ELF-1 (cell line): ENCODE measurements at regions not wholly inside any gene's neighbourhood (a gene's known extent, or its start where the extent isn't known, plus 50 kb on each side); places are given as distances from the start of the nearest gene placed in this dataset.
"Not testable (repeated sequence)": the region's sequence is repeated elsewhere in the genome, so short reads cannot be mapped to it uniquely, and the experiment has no call there.

Source experiments
- DNase-seq: peaks from one replicate; pipeline ENCODE4 v3.0.0-alpha.2; 2016; ENCODE audit warnings: low read depth, low spot score

GRCh38 chr13:76829572-76830327 is 56.5 kb downstream of the KCTD12 start:
- DNase-seq, result no peak

DNA sequence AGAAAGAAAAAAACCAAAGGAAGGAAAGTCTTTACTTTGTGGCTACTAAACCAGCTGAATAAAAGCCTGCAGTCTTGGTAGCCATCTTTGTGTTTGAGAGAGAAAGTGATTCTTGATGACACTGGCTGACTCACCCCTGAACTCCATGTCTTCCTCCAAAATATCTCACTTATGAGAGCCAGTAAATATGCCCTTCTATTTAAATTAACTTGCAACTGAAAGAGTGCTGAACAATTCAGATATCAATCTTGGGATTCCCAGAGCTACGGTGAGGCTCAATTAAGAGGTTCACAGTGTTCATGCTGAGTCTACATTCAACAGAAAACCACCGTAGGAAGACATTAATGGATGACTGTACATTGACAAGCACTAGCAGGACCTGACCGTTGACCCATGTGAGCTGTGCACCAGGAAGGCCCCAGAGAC is 57.9 kb downstream of the KCTD12 start:
- no peak for DNase-seq

- DNase-seq, result no peak
These were observed 59.7 kb downstream of the KCTD12 start for GRCh38 chr13:76826527-76826926.

- no peak for DNase-seq
These were observed 60.8 kb downstream of the KCTD12 start for GRCh38 chr13:76825430-76825829.

GRCh38 chr13:76823969-76824368 is 62.2 kb downstream of the KCTD12 start:
- DNase-seq, result no peak

DNA sequence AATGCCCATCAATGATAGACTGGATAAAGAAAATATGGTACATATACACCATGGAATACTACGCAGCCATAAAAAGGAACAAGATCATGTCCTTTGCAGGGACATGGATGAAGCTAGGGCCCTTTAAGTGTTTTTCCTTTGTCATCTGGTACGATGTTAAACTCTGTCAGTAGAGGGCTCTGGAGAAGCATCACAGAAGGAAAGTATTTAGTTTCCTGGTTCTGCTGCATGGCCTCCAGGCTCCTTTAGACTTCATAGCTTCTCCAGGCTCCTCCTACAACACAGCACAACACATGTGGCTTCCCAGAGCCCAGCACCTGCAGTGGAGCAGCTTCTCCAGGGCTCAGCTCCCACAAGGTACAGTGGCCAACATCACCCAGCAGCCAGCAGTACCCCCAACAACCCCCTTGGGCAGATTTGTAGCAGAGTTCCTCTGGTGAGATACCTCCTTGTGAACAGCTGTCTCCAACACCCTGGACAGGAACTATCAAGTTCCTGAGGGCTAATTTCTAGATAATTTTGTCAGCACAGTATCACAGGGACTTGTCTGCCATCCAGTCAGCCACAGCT is 63.4 kb downstream of the KCTD12 start:
- DNase-seq, result peak; percentile 3

- not testable (repeated sequence) for DNase-seq
These were observed 65.0 kb downstream of the KCTD12 start for GRCh38 chr13:76821222-76821621.

GRCh38 chr13:76820759-76821158 is 65.4 kb downstream of the KCTD12 start:
- DNase-seq, result no peak

- no peak for DNase-seq
These were observed 69.8 kb downstream of the KCTD12 start for GRCh38 chr13:76816394-76816793.

GRCh38 chr13:76815344-76815743 is 70.9 kb downstream of the KCTD12 start:
- DNase-seq, result no peak

DNA sequence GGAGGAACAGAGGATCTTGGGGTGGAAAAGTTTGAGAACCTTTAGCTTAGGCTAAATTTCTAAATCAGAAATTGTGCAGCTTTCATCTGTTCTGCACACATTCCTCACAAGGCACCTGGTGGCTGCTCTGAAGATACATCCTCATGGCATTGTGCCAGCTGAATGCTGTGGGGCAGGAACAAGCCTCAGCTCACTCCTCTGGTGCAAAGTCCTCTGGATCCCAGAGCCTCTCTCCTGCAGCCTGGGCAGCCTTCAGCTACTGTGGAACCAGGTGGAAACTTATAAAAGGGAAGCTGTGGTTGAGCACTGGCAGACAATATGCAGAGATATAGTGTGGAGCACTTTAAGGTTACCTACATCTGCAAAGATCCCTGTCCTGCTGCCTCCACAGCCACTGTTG is 72.3 kb downstream of the KCTD12 start:
- no peak for DNase-seq

GRCh38 chr13:76813000-76813691 is 73.1 kb downstream of the KCTD12 start:
- no peak for DNase-seq

- no peak for DNase-seq
These were observed 73.9 kb downstream of the KCTD12 start for GRCh38 chr13:76812206-76812897.

GRCh38 chr13:76809389-76809788 is 76.8 kb downstream of the KCTD12 start:
- DNase-seq, result no peak

DNA sequence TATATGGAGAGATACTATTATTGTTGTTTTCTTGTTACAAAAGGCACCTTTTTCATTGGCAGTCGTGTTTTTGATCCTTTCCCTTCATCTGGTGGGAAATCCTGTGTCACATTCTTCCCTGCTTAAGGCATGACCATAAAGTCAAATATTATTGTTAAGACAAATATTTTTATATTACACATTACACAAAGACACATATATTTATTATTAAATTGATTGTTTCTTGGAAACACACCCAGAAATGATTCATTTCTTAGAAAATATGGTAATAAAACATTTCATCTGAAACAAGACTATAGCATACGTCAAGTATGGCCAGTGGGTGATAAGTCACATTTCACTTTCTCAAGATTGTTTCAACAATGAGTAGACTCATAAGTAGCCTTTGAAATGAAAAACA is 77.3 kb downstream of the KCTD12 start:
- DNase-seq, result no peak

DNA sequence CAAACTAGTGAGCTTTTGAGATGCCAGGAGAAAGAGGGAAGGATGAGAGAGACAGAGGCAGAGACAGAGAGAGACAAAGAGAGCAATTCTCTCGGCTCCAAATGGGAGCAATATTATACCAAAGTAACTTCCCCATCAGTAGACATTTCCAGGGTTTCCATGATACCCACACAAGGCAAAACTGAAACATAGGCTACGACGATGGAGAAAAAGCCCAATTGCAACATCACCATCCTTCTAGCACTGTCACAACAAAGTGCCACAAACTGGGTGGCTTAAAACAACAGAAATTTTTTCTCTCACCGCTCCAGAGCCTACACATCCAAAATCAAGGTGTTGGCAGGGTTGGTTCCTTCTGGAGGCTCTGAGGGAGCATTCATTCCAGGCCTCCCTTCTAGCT is 81.4 kb downstream of the KCTD12 start:
- no peak for DNase-seq

GRCh38 chr13:76803831-76804230 is 82.4 kb downstream of the KCTD12 start:
- no peak for DNase-seq

DNA sequence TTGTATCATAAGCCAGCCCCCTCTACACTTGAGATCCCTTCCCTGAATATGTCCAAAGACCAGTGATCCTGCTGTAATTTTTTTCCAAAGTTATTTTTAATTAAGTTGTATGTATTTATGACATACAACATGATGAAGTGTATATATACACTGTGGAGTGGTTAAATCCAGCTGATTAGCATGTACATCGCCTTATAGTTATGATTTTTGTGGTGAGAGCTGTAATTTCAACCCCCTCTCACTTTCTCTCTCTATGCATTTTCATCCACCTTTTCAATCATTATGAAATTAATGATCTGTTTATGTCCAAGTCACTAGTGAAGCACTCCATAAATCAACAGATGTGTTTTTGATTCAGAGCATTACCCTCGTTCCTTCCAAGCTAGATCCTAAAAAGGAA is 85.3 kb downstream of the KCTD12 start:
- no peak for DNase-seq

DNA sequence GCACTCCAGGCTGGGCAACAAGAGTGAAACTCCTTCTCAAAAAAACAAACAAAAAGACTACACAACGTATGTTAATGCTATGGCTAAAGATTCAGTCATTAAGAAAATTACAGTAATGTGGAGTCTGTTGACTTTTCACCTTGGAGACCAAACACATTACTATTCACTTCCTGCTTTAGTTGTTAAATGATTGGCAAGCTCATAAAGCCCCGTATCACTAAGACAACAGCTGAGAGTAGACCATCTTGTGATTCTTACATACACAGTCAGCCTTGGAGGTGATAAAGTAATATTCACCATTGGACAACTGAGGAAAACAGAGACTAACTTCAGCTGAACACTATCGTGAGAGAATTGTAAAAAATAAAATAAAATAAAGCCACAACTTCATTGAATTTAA is 86.5 kb downstream of the KCTD12 start:
- DNase-seq, result no peak

GRCh38 chr13:76798037-76798436 is 88.2 kb downstream of the KCTD12 start:
- DNase-seq, result no peak

GRCh38 chr13:76797361-76797760 is 88.8 kb downstream of the KCTD12 start:
- DNase-seq, result no peak

GRCh38 chr13:76796851-76797250 is 89.4 kb downstream of the KCTD12 start:
- DNase-seq, result no peak
